Activated CD4-positive, alpha-beta T cell treated with anti-CD3 and anti-CD28 coated beads, Interleukin-2, amount 50 U/mL, for 48 hours (primary cell): ENCODE measurements at regions not wholly inside any gene's neighbourhood (a gene's known extent, or its start where the extent isn't known, plus 50 kb on each side); places are given as distances from the start of the nearest gene placed in this dataset.
"Not testable (repeated sequence)": the region's sequence is repeated elsewhere in the genome, so short reads cannot be mapped to it uniquely, and the experiment has no call there.

ENCODE experiments used
- DNase-seq, 2 experiments: peaks; one replicate each; pipeline ENCODE4 v3.0.0-alpha.2; 2020

- DNase-seq, result no peak
Measured at GRCh38 chr2:209076151-209076550, 347.7 kb upstream of the MAP2 start.

- DNase-seq, result no peak
Measured at GRCh38 chr2:209086761-209087160, 337.1 kb upstream of the MAP2 start.

GRCh38 chr2:209091056-209091455 is 332.8 kb upstream of the MAP2 start:
- DNase-seq, result no peak

- no peak for DNase-seq
Measured at GRCh38 chr2:209094221-209094620, 329.6 kb upstream of the MAP2 start.

GRCh38 chr2:209095432-209095831 is 328.4 kb upstream of the MAP2 start:
- no peak for DNase-seq

GRCh38 chr2:209097168-209097567 is 326.7 kb upstream of the MAP2 start:
- no peak for DNase-seq

- no peak for DNase-seq
Measured at GRCh38 chr2:209102319-209102718, 321.5 kb upstream of the MAP2 start.

GRCh38 chr2:209113026-209113425 is 310.8 kb upstream of the MAP2 start:
- no peak for DNase-seq

DNA sequence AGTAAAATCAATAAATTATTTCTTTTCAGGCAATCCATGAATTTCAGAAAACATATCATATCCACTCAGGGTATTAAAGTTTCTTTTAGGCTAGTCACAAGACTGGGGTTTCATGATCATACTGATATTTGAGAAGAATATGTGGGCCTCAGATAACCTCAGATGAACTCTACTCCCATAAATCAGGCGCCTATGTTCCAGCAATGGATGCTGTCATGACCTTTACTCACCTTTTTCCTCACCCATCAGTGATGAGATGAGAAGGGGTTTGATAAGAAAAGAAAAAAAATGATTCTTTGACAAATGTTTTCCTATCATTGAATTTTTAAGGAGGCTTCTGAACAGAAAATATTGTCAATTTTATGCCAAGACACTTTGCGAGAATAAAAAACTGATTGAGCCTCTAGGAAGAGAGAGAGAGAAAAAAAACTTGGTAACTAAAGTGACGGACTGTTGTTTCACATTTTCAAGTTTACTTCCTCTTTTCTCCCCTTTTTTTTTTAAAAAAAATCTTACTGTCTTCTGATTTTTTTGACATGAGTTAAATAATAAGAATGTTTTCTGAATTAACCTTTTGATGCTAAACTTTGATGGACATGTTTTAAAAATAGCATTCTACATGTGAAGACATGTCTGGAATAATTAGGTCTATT is 309.1 kb upstream of the MAP2 start:
- no peak for DNase-seq

- DNase-seq, result no peak
Measured at GRCh38 chr2:209121691-209122090, 302.2 kb upstream of the MAP2 start.

DNA sequence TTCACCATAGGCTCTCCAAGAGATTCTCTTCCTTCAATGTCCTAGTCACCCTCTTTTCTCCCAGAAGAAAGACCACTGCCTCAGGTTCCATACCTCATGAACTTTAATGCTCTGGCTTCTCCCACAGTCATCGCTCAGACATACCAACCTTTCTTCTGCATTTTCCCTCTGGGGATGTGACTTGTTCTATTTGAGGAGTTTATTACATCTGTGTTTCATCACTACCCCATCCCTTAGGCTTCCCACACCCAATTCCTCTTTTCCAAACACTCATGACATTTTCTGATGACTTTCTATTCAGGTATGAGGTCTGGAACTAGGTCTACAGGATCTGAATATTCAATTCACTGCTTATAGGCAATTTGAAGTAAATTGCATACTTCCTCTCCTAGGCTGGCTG is 298.6 kb upstream of the MAP2 start:
- DNase-seq, result no peak

GRCh38 chr2:209138079-209138478 is 285.8 kb upstream of the MAP2 start:
- no peak for DNase-seq

DNA sequence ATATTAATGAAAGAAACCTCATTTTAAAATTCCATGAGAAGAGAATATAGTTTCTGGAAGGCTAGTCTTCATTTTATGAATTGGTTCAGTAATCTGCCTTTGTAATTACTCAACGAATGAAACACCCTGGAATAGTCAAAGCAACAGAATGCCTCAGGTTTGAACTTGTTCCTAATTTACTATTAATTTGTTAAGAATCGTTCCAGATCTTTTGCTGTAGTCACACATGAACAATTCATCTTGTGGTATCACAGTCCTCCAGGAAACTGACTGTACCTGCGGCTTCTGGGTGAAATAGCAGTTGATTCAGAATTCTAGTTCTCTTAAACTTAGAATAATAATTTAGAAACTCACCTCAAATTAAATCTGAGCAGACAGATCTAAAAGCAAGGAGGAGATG is 282.7 kb upstream of the MAP2 start:
- DNase-seq, result no peak

DNA sequence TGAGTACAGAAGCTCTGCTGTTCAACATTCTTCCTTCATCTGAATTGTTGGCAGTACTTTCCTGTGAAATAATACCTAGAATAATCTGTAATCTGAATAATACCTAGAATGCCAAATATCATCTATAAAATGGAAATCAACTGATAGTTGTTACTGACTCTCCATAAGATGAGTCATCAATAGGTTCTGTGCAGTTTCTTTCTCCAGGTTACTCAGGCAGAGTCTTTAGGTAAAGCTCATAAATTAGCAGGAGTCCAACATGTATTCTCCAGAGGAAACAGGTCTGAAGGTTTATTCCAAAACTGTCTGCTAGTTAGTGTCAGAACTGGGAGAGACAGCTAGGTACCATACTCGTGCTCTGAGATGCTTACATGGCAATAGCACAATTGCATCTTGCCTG is 282.0 kb upstream of the MAP2 start:
- no peak for DNase-seq

- DNase-seq, result not testable (repeated sequence)
Measured at GRCh38 chr2:209145220-209145691, 278.6 kb upstream of the MAP2 start.

GRCh38 chr2:209145941-209146681 is 277.7 kb upstream of the MAP2 start:
- DNase-seq, result no peak

GRCh38 chr2:209146682-209147320 is 277.0 kb upstream of the MAP2 start:
- DNase-seq, result no peak

DNA sequence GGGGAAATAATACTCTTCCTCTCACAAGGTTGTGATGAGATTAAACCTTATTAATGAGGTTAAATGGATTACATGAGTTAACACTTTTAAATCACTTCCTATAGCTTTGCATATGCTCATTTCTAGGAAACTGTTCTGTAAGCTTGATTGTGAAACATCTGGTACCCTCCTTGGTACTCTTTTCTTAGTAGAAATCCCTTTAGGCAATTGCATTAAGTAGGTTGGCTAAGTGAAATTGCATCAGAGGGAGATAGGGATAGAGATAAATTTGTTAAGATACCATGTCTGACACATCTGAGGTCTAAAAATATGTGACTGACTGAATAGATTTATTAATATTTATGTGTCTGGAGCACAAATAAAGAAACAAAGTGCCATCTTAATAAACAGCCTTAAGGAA is 275.9 kb upstream of the MAP2 start:
- no peak for DNase-seq

- no peak for DNase-seq
Measured at GRCh38 chr2:209160800-209161588, 262.9 kb upstream of the MAP2 start.

GRCh38 chr2:209162129-209162528 is 261.7 kb upstream of the MAP2 start:
- DNase-seq, result no peak

DNA sequence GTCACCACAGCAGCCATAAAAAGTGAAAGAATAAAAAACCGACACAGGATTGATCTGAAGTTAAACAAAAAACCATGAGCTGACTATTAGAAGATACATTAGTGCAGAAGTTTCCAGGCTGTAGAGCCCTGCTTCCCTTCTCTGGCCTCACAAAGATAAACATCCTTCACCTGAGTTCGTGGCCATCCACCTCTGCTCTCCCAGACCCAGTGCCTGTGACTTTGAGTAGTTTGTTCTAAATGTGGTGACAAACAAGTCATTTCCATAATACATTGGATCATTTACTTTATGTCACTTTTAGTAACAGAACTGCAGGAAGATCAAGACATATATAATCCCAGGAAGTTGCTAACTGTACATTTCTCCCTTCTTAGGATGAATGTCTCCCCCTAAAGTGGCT is 241.9 kb upstream of the MAP2 start:
- no peak for DNase-seq

- DNase-seq, result not testable (repeated sequence)
Measured at GRCh38 chr2:209186886-209187285, 237.0 kb upstream of the MAP2 start.

GRCh38 chr2:209189893-209190292 is 234.0 kb upstream of the MAP2 start:
- DNase-seq, result no peak
